ENCODE measurements at regions not wholly inside any gene's neighbourhood (a gene's known extent, or its start where the extent isn't known, plus 50 kb on each side); places are given as distances from the start of the nearest gene placed in this dataset.

GRCh38 chr6:165025040-165025439 lies 284.4 kb downstream of the C6orf118 start:
- TF ChIP-seq JUNB (CRISPR knock-in tag; IDR thresholded peaks at IDR 0.05; ENCODE audit: borderline replicate concordance): no peak
- TF ChIP-seq KDM4B (CRISPR knock-in tag; IDR thresholded peaks at IDR 0.05): no peak
- TF ChIP-seq ZMYM2 (CRISPR knock-in tag; IDR thresholded peaks at IDR 0.05): no peak
- no peak for TF ChIP-seq ELF4 (CRISPR knock-in tag; IDR thresholded peaks at IDR 0.05; ENCODE audit: borderline replicate concordance)
- no peak for TF ChIP-seq ZNF768 (CRISPR knock-in tag; IDR thresholded peaks at IDR 0.05)
- TF ChIP-seq, protein P1, sequence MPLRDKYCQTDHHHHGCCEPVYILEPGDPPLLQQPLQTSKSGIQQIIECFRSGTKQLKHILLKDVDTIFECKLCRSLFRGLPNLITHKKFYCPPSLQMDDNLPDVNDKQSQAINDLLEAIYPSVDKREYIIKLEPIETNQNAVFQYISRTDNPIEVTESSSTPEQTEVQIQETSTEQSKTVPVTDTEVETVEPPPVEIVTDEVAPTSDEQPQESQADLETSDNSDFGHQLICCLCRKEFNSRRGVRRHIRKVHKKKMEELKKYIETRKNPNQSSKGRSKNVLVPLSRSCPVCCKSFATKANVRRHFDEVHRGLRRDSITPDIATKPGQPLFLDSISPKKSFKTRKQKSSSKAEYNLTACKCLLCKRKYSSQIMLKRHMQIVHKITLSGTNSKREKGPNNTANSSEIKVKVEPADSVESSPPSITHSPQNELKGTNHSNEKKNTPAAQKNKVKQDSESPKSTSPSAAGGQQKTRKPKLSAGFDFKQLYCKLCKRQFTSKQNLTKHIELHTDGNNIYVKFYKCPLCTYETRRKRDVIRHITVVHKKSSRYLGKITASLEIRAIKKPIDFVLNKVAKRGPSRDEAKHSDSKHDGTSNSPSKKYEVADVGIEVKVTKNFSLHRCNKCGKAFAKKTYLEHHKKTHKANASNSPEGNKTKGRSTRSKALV (CRISPR knock-in tag; IDR thresholded peaks at IDR 0.05): no peak
- TF ChIP-seq MXD4 (CRISPR knock-in tag; IDR thresholded peaks at IDR 0.05): no peak

Data from HepG2 (cell line).